OCI-LY7 (cell line): ENCODE measurements at regions not wholly inside any gene's neighbourhood (a gene's known extent, or its start where the extent isn't known, plus 50 kb on each side); places are given as distances from the start of the nearest gene placed in this dataset.

Experiments used
- BruUV-seq: library from RNA; stranded (reverse); fragments of 400-500 nt; replicated peaks from 2 replicates; lab custom pipeline; 2021; lab: Mats Ljungman, UMichigan
- CTCF ChIA-PET: fragments of 300-600 bp; sonication (Branson Sonifier 250); formaldehyde crosslinking; loops from one replicate; lab custom pipeline; 2022; ENCODE audit warnings: antibody characterized with exemption; ENCODE audit not compliant: unreplicated experiment; lab: Charles Lee
- POLR2A ChIA-PET: fragments of 300-600 bp; sonication (Branson Sonifier 250); formaldehyde crosslinking; loops from one replicate; lab custom pipeline; 2022; ENCODE audit warnings: antibody characterized with exemption; lab: Charles Lee
- DNase-seq: peaks from one replicate; pipeline ENCODE4 v3.0.0-alpha.2; 2015; ENCODE audit warnings: low spot score
- H2AFZ ChIP-seq: fragments of 200-600 bp; sonication (generic), shearing (Covaris generic); 2 replicates; pipeline ENCODE4 v1.6.1; 2014; ENCODE audit warnings: mild to moderate bottlenecking, antibody characterized with exemption, low read length, moderate library complexity
- H3K27ac ChIP-seq: fragments of 200-600 bp; sonication (generic); 2 replicates; pipeline ENCODE4 v1.5.1; 2014; ENCODE audit warnings: mixed run types, low read depth, mild to moderate bottlenecking, moderate library complexity, low read length, inconsistent platforms; ENCODE audit not compliant: poor library complexity, severe bottlenecking
- H3K36me3 ChIP-seq: fragments of 200-600 bp; sonication (generic); 2 replicates; pipeline ENCODE4 v1.6.1; 2014; ENCODE audit warnings: mild to moderate bottlenecking, antibody characterized with exemption, low read length, moderate library complexity, mixed read lengths; ENCODE audit not compliant: insufficient read depth
- H3K4me1 ChIP-seq: fragments of 200-600 bp; sonication (generic); 2 replicates; pipeline ENCODE4 v1.5.1; 2014; ENCODE audit warnings: mild to moderate bottlenecking, low read length; ENCODE audit not compliant: insufficient read depth, poor library complexity, severe bottlenecking
- H3K4me2 ChIP-seq: fragments of 200-600 bp; sonication (generic); 2 replicates; pipeline ENCODE4 v1.6.1; 2014; ENCODE audit warnings: mild to moderate bottlenecking, low read length
- H3K4me3 ChIP-seq: fragments of 200-600 bp; sonication (generic); 2 replicates; pipeline ENCODE4 v1.5.1; 2014; ENCODE audit warnings: mild to moderate bottlenecking, low read depth, low read length; ENCODE audit not compliant: poor library complexity, severe bottlenecking
- H3K79me2 ChIP-seq: fragments of 200-600 bp; sonication (generic); 2 replicates; pipeline ENCODE4 v1.6.1; 2016; ENCODE audit warnings: low read depth, mild to moderate bottlenecking, low read length, moderate library complexity, mixed read lengths; ENCODE audit not compliant: insufficient read depth
- H3K9me2 ChIP-seq: fragments of 200-600 bp; sonication (generic); 2 replicates; pipeline ENCODE4 v1.6.1; 2016; ENCODE audit warnings: mild to moderate bottlenecking, low read length, mixed read lengths; ENCODE audit not compliant: insufficient read depth
- H3K9me3 ChIP-seq: fragments of 200-600 bp; sonication (generic); 2 replicates; pipeline ENCODE4 v1.6.1; 2014; ENCODE audit warnings: mild to moderate bottlenecking, mixed run types, low read length, mixed read lengths
- H4K20me1 ChIP-seq: fragments of 200-600 bp; sonication (generic); 2 replicates; pipeline ENCODE4 v1.6.1; 2014; ENCODE audit warnings: mild to moderate bottlenecking, antibody characterized with exemption, low read length, moderate library complexity, mixed read lengths; ENCODE audit not compliant: insufficient read depth
- EZH2phosphoT487 ChIP-seq: fragments of 200-600 bp; sonication (generic); IDR thresholded peaks from 2 replicates; pipeline ENCODE4 v1.6.1; 2018; ENCODE audit warnings: low read depth, borderline replicate concordance, mild to moderate bottlenecking, mixed run types, antibody characterized with exemption, low read length, moderate library complexity, mixed read lengths
- intact Hi-C: fragments of 100-400 bp; cut with micrococcal nuclease; formaldehyde crosslinking; loops from one replicate; pipeline ENCODE4 v1.10.0; 2022; ENCODE audit not compliant: unreplicated experiment
- TF ChIP-seq, protein P1 (sequence below): fragments of 200-600 bp; sonication (generic); conservative IDR thresholded peaks from 2 replicates; pipeline ENCODE4 v1.5.1; 2014; ENCODE audit warnings: mild to moderate bottlenecking, antibody characterized with exemption, low read length, moderate library complexity, mixed read lengths

DNA sequence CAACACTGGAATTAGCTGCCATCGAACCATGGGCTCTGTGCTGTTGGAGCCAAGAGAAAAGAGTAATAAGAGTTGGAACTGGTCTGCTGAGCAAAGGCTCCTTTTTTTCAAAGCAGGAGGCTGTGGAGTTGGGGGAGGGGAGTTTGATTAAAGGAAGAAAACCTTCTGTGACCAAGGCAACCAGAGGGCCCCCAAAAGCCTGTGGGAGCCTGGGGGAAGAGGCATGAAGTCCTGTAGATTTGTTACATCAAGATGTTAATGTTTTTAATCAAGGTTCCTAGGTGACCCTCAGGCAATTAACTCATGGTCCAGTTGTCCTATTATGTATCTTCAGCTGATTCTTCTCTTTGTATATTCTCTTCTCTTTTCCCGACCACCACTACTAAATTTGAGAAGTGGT, 403.9 kb downstream of the NDFIP2 start:
- H4K20me1 ChIP-seq: no peaks in the 10 kb centered on the region
- BruUV-seq: no TSS peak
- no peaks in the 10 kb centered on the region for H3K79me2 ChIP-seq
- H3K4me2 ChIP-seq: no peak overlapping the region
- H3K4me1 ChIP-seq: no peaks in the 10 kb centered on the region
- no peak for DNase-seq
- TF ChIP-seq EZH2phosphoT487: no peak
- TF ChIP-seq, protein P1, sequence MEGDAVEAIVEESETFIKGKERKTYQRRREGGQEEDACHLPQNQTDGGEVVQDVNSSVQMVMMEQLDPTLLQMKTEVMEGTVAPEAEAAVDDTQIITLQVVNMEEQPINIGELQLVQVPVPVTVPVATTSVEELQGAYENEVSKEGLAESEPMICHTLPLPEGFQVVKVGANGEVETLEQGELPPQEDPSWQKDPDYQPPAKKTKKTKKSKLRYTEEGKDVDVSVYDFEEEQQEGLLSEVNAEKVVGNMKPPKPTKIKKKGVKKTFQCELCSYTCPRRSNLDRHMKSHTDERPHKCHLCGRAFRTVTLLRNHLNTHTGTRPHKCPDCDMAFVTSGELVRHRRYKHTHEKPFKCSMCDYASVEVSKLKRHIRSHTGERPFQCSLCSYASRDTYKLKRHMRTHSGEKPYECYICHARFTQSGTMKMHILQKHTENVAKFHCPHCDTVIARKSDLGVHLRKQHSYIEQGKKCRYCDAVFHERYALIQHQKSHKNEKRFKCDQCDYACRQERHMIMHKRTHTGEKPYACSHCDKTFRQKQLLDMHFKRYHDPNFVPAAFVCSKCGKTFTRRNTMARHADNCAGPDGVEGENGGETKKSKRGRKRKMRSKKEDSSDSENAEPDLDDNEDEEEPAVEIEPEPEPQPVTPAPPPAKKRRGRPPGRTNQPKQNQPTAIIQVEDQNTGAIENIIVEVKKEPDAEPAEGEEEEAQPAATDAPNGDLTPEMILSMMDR: no peak
- CTCF ChIA-PET: no interaction called here
- POLR2A ChIA-PET: no interaction called here
- H3K9me2 ChIP-seq: no peaks in the 10 kb centered on the region
- no peak overlapping the region for H3K4me3 ChIP-seq
- intact Hi-C loops: no loop called here
- H3K27ac ChIP-seq: no peak overlapping the region
- H3K36me3 ChIP-seq: no peaks in the 10 kb centered on the region
- no peaks in the 10 kb centered on the region for H3K9me3 ChIP-seq
- H2AFZ ChIP-seq: no peak overlapping the region

DNA sequence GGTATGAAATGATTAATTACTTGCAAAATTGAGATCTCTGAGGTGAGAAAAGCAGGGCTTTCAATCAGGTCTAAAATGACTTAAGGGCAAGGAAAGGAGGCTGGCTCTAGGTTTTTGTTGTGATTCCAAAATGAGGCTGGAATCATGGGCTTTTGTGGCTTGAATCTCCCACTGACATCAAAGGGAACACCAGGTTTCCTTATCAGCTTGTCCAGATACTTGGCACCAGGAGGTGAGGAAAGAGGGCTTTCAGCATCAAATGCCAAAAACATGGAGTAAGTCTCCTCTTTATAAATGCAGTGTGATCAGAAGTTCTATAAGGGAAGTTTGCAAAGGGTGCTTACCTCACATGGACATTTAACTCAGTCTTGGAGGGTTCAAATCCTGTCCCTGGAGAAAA, 402.3 kb downstream of the NDFIP2 start:
- Histone ChIP-seq H3K9me2 (0 out of 2 replicates have a peak, but pooled peaks cover 3% of the 10 kb centered on the region), H3K9me3 (no peaks in the 10 kb centered on the region), H3K4me3 (no peak overlapping the region), H3K36me3 (no peaks in the 10 kb centered on the region), H3K4me2 (no peak overlapping the region), H4K20me1 (no peaks in the 10 kb centered on the region), H3K79me2 (no peaks in the 10 kb centered on the region), H3K27ac (no peak overlapping the region), H3K4me1 (no peaks in the 10 kb centered on the region), H2AFZ (no peak overlapping the region)
- intact Hi-C loops: no loop called here
- no peak for DNase-seq
- ChIA-PET CTCF (no interaction called here), POLR2A (no interaction called here)
- BruUV-seq: no TSS peak
- TF ChIP-seq EZH2phosphoT487: no peak
- TF ChIP-seq, protein P1: no peak

DNA sequence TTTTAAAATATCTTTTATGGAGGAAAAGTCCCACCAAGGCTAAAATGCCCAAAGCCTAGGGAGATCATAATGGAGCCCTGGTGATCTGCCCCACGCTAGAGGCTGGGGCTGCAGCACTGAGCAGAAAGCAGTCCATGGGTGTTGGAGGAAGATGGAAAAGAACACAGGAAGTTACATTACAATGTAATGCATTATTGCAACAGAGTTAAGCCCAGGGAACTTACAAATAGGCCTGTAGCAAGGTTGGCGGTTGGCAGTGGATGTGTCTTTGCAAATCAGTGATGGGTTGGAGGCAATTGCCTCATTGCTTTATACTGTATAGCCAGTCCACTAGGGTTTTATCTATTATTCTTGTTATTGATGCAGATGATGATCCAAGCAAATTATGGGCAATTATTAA, 399.9 kb downstream of the NDFIP2 start:
- Histone ChIP-seq H3K36me3 (no peaks in the 10 kb centered on the region), H2AFZ (no peak overlapping the region), H3K79me2 (no peaks in the 10 kb centered on the region), H3K9me2 (0 out of 2 replicates have a peak, but pooled peaks cover 3% of the 10 kb centered on the region), H4K20me1 (no peaks in the 10 kb centered on the region), H3K4me1 (no peaks in the 10 kb centered on the region), H3K4me3 (no peak overlapping the region), H3K27ac (no peak overlapping the region), H3K9me3 (no peaks in the 10 kb centered on the region), H3K4me2 (no peak overlapping the region)
- ChIA-PET POLR2A (no interaction called here), CTCF (no interaction called here)
- BruUV-seq: no TSS peak
- intact Hi-C loops: no loop called here
- DNase-seq: no peak
- TF ChIP-seq, protein P1: no peak
- TF ChIP-seq EZH2phosphoT487: no peak
